Endothelial cell of umbilical vein (primary cell): ENCODE measurements at regions not wholly inside any gene's neighbourhood (a gene's known extent, or its start where the extent isn't known, plus 50 kb on each side); places are given as distances from the start of the nearest gene placed in this dataset.

Source experiments
- BruUV-seq: library from RNA; stranded (reverse); fragments of 400-500 nt; replicated peaks from 2 replicates; lab custom pipeline; 2021; lab: Mats Ljungman, UMichigan
- CTCF ChIA-PET: fragments of 300-600, 350-600 bp; sonication (Branson Sonifier 250); formaldehyde crosslinking; loops from one replicate; lab custom pipeline; 2021; ENCODE audit warnings: antibody characterized with exemption, inconsistent platforms; lab: Charles Lee
- POLR2A ChIA-PET: fragments of 300-600, 350-600 bp; sonication (Branson Sonifier 250); formaldehyde crosslinking; loops from one replicate; lab custom pipeline; 2021; ENCODE audit warnings: antibody characterized with exemption, inconsistent platforms; lab: Charles Lee
- DNase-seq: peaks from one replicate; pipeline ENCODE4 v3.0.0-alpha.2; 2011; ENCODE audit warnings: low read depth, low spot score
- FAIRE-seq: peaks from 2 replicates; lab custom pipeline; 2011; peaks lifted over from hg19 to GRCh38; lab: Jason Lieb, UNC
- H2AFZ ChIP-seq: 2 replicates; pipeline ENCODE4 v1.6.0; 2012; ENCODE audit warnings: low read depth, low read length, control low read depth, inconsistent platforms
- H3K27ac ChIP-seq: 2 replicates; pipeline ENCODE4 v1.5.1; 2011; ENCODE audit warnings: low read depth, mild to moderate bottlenecking, control low read depth, low read length, moderate library complexity; ENCODE audit not compliant: insufficient read depth
- H3K27me3 ChIP-seq, 2 experiments: 2 replicates each; pipeline versions ENCODE4 v1.6.0 to v1.6.1; 2011; ENCODE audit warnings: low read length in 2 of 2, mixed read lengths in 1 of 2; ENCODE audit not compliant: control insufficient read depth in 2 of 2, insufficient read depth in 2 of 2
- H3K36me3 ChIP-seq, 2 experiments: 2 replicates in 1 of 2; 3 replicates in 1 of 2; pipeline ENCODE4 v1.5.1; 2011; ENCODE audit warnings: low read length in 2 of 2, mild to moderate bottlenecking in 1 of 2, moderate library complexity in 1 of 2; ENCODE audit not compliant: control insufficient read depth in 2 of 2, insufficient read depth in 2 of 2; ENCODE audit errors: extremely low read depth in 1 of 2
- H3K4me1 ChIP-seq: 3 replicates; pipeline ENCODE4 v1.5.1; 2011; ENCODE audit warnings: mild to moderate bottlenecking, low read length; ENCODE audit not compliant: control insufficient read depth, insufficient read depth; ENCODE audit errors: extremely low read depth
- H3K4me2 ChIP-seq: 2 replicates; pipeline ENCODE4 v1.6.1; 2011; ENCODE audit warnings: low read length, control low read depth, mixed read lengths; ENCODE audit not compliant: insufficient read depth
- H3K4me3 ChIP-seq, 3 experiments: fragments of 200-600 bp in 1 of 3; sonication (generic), shearing (Covaris generic) in 1 of 3; replicated peaks in 1 of 3; 2 replicates each; pipeline ENCODE4 v1.5.1; 2011 to 2016; ENCODE audit warnings: control low read depth in 3 of 3, low read length in 3 of 3, mild to moderate bottlenecking in 2 of 3, inconsistent platforms in 1 of 3, low read depth in 1 of 3, moderate library complexity in 1 of 3; ENCODE audit not compliant: insufficient read depth in 1 of 3
- H3K79me2 ChIP-seq: 2 replicates; pipeline ENCODE4 v1.6.0; 2012; ENCODE audit warnings: low read length, inconsistent platforms; ENCODE audit not compliant: control insufficient read depth, insufficient read depth
- H3K9ac ChIP-seq: replicated peaks from 2 replicates; pipeline ENCODE3; 2011; ENCODE audit warnings: low read length, control low read depth; ENCODE audit not compliant: insufficient read depth; ENCODE audit errors: extremely low read depth
- H3K9me1 ChIP-seq: replicated peaks from 3 replicates; pipeline ENCODE4 v1.6.0; 2011; ENCODE audit warnings: mild to moderate bottlenecking, low read length; ENCODE audit not compliant: control insufficient read depth, insufficient read depth; ENCODE audit errors: extremely low read depth
- H3K9me3 ChIP-seq: replicated peaks from 2 replicates; pipeline ENCODE4 v1.5.1; 2012; ENCODE audit warnings: low read length, inconsistent platforms; ENCODE audit not compliant: control insufficient read depth, insufficient read depth
- H4K20me1 ChIP-seq: replicated peaks from 2 replicates; pipeline ENCODE3; 2011; ENCODE audit warnings: mild to moderate bottlenecking, low read length; ENCODE audit not compliant: control insufficient read depth, insufficient read depth; ENCODE audit errors: extremely low read depth
- EZH2 ChIP-seq: IDR thresholded peaks from 2 replicates; pipeline ENCODE4 v1.6.1; 2012; ENCODE audit warnings: borderline replicate concordance, low read depth, mild to moderate bottlenecking, moderate library complexity, low read length, inconsistent platforms; ENCODE audit not compliant: severe bottlenecking
- FOS ChIP-seq: IDR thresholded peaks from 2 replicates; pipeline ENCODE4 v1.6.1; 2011; ENCODE audit warnings: mild to moderate bottlenecking, low read length, moderate library complexity, borderline replicate concordance; ENCODE audit not compliant: insufficient read depth
- GATA2 ChIP-seq: IDR thresholded peaks from 2 replicates; pipeline ENCODE4 v1.7.0; 2011; ENCODE audit warnings: low read depth, mild to moderate bottlenecking, moderate library complexity, mixed read lengths, low read length; ENCODE audit not compliant: insufficient read length, insufficient read depth
- JUN ChIP-seq: IDR thresholded peaks from 2 replicates; pipeline ENCODE4 v1.6.1; 2011; ENCODE audit warnings: borderline replicate concordance, low read depth; ENCODE audit not compliant: insufficient read length, insufficient read depth
- MYC ChIP-seq: IDR thresholded peaks from one replicate; pipeline ENCODE4 v1.6.1; 2011; ENCODE audit warnings: mild to moderate bottlenecking, low read depth, low read length
- POLR2A ChIP-seq: IDR thresholded peaks from 2 replicates; pipeline ENCODE4 v1.6.1; 2012; ENCODE audit warnings: low read depth, mild to moderate bottlenecking, control low read depth, low read length
- dilution Hi-C: fragments of 300-500 bp; cut with MboI; formaldehyde crosslinking; loops from one replicate; pipeline ENCODE4 v1.15.0; 2019; ENCODE audit warnings: low sequenced_read_pairs; ENCODE audit not compliant: extremely low pct_ligation_motif_present
- intact Hi-C: fragments of 100-400 bp; cut with micrococcal nuclease; formaldehyde crosslinking; loops from one replicate; pipeline ENCODE4 v1.10.0; 2022
- TF ChIP-seq, protein P1 (sequence below): IDR thresholded peaks from 2 replicates; pipeline ENCODE4 v1.6.1; 2011; ENCODE audit not compliant: insufficient read depth, insufficient read length
- TF ChIP-seq, protein P2 (sequence below), 2 donors: IDR thresholded peaks; 1 replicate in 1 of 2; 2 replicates in 1 of 2; pipeline ENCODE4 v1.5.1; 2011; ENCODE audit warnings: low read length in 2 of 2, mild to moderate bottlenecking in 2 of 2, moderate library complexity in 2 of 2, control low read depth in 1 of 2, inconsistent platforms in 1 of 2, low read depth in 1 of 2; ENCODE audit not compliant: insufficient read depth in 1 of 2; ENCODE audit errors: extremely low read depth in 1 of 2

DNA sequence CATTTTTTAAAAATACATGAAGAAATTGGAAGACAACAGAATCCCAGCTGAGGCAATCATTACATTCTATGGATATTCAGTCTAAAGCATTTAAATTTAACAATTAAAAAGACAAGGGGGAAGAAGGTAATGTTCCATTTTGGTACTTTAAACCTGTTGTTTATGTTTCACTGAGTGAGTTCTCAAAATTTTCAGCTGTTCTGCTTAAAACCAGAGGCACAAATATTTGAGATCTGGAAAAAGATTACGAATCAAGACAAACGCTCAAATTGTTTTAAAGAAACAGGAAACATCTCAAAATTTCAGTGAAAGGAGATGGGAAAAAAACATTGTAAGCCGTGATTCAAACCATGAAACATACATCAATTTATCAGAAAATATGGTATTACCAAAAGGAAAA, 656.2 kb upstream of the CHAC2 start:
- Histone ChIP-seq H4K20me1 (no peaks in the 10 kb centered on the region), H3K9me3 (no peaks in the 10 kb centered on the region), H3K9me1 (no peaks in the 10 kb centered on the region), H3K79me2 (no peaks in the 10 kb centered on the region), H3K4me1 (no peaks in the 10 kb centered on the region), H3K27me3 (no peaks in the 10 kb centered on the region), H3K4me2 (no peak overlapping the region), H3K4me3 (no peak overlapping the region), H3K27ac (no peak overlapping the region), H3K36me3 (no peaks in the 10 kb centered on the region), H3K9ac (no peak overlapping the region), H2AFZ (no peak overlapping the region)
- no TSS peak for BruUV-seq
- no peak for FAIRE-seq
- ChIA-PET POLR2A (no interaction called here), CTCF (no interaction called here)
- intact Hi-C loops: no loop called here
- TF ChIP-seq FOS (no peak), MYC (no peak), GATA2 (no peak), POLR2A (no peak), EZH2 (no peak), JUN (no peak)
- TF ChIP-seq, protein P1, sequence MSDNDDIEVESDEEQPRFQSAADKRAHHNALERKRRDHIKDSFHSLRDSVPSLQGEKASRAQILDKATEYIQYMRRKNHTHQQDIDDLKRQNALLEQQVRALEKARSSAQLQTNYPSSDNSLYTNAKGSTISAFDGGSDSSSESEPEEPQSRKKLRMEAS: no peak
- TF ChIP-seq, protein P2, sequence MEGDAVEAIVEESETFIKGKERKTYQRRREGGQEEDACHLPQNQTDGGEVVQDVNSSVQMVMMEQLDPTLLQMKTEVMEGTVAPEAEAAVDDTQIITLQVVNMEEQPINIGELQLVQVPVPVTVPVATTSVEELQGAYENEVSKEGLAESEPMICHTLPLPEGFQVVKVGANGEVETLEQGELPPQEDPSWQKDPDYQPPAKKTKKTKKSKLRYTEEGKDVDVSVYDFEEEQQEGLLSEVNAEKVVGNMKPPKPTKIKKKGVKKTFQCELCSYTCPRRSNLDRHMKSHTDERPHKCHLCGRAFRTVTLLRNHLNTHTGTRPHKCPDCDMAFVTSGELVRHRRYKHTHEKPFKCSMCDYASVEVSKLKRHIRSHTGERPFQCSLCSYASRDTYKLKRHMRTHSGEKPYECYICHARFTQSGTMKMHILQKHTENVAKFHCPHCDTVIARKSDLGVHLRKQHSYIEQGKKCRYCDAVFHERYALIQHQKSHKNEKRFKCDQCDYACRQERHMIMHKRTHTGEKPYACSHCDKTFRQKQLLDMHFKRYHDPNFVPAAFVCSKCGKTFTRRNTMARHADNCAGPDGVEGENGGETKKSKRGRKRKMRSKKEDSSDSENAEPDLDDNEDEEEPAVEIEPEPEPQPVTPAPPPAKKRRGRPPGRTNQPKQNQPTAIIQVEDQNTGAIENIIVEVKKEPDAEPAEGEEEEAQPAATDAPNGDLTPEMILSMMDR (IDR thresholded peaks at IDR 0.05; ENCODE audit: extremely low read depth in 1 of 2, insufficient read depth in 1 of 2, low read depth in 1 of 2, low read length in 2 of 2): no peak
- dilution Hi-C loops: no loop called here
- no peak for DNase-seq
